Esophagus squamous epithelium (tissue), 4 donors: ENCODE measurements at regions not wholly inside any gene's neighbourhood (a gene's known extent, or its start where the extent isn't known, plus 50 kb on each side); places are given as distances from the start of the nearest gene placed in this dataset.

ENCODE experiments used
- POLR2A ChIP-seq, 4 donors: fragments of 450-650 bp; IDR thresholded peaks; one replicate each; pipeline ENCODE4 v1.6.1; 2017; ENCODE audit warnings: antibody characterized with exemption in 4 of 4, mild to moderate bottlenecking in 4 of 4, moderate library complexity in 3 of 4
- TF ChIP-seq, protein P1 (sequence below), 6 experiments: fragments of 450-650 bp in 4 of 6; fragments of 200-600 bp in 2 of 6; sonication (generic) in 2 of 6; IDR thresholded peaks; one replicate each; pipeline ENCODE4 v1.5.1; 2016 to 2019; ENCODE audit warnings: antibody characterized with exemption in 6 of 6, mild to moderate bottlenecking in 4 of 6, moderate library complexity in 4 of 6

DNA sequence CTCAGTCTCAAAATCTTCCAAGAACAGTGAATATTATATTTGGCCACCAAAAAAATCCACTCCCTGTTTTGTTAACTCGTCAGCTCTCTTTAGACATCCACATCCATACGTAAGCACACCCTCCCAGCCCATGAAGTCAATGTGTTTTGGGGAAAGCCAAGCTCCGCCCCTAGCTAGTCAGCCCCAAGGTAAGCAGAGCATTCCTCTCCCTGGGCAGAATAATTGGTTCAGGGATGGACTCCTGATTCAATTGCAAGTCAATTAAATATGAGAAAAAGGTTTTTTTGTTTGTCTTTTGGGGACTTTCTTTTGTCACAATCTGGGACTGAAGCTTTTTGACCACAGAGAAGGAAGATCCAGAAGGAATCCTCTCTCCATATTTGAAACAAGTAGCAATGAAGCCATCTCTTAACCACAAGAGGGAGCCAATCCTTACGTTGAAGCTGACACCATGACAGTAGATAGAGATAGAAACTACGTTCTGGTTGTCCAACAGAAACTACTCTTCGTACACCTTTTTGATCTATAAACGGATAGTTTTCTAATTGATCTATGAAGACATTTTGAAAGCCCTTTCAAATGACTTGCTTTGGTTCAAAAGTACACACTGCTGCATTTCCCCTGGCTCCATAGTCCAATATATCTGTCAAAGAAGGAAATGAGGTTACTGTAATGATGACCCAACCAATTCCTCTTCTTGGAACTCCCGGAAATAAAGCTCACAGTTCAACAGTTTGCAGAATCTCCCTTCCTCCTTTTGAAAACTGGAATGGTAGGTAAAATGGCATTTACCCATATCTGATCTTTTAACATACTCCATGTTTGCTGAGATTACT is 166.4 kb downstream of the TLE1 start:
- TF ChIP-seq, protein P1, sequence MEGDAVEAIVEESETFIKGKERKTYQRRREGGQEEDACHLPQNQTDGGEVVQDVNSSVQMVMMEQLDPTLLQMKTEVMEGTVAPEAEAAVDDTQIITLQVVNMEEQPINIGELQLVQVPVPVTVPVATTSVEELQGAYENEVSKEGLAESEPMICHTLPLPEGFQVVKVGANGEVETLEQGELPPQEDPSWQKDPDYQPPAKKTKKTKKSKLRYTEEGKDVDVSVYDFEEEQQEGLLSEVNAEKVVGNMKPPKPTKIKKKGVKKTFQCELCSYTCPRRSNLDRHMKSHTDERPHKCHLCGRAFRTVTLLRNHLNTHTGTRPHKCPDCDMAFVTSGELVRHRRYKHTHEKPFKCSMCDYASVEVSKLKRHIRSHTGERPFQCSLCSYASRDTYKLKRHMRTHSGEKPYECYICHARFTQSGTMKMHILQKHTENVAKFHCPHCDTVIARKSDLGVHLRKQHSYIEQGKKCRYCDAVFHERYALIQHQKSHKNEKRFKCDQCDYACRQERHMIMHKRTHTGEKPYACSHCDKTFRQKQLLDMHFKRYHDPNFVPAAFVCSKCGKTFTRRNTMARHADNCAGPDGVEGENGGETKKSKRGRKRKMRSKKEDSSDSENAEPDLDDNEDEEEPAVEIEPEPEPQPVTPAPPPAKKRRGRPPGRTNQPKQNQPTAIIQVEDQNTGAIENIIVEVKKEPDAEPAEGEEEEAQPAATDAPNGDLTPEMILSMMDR (IDR thresholded peaks at IDR 0.05) = peak; percentile 44 to 71 (median 55)
- no peak for TF ChIP-seq POLR2A (IDR thresholded peaks at IDR 0.05)
